GM19043 (cell line): ENCODE measurements at regions not wholly inside any gene's neighbourhood (a gene's known extent, or its start where the extent isn't known, plus 50 kb on each side); places are given as distances from the start of the nearest gene placed in this dataset.

ENCODE experiments used
- ATAC-seq: cut with Tn5 transposase; IDR thresholded peaks from one replicate; pipeline ENCODE4 v1.9.1; 2021; ENCODE audit warnings: low read depth; ENCODE audit not compliant: unreplicated experiment

DNA sequence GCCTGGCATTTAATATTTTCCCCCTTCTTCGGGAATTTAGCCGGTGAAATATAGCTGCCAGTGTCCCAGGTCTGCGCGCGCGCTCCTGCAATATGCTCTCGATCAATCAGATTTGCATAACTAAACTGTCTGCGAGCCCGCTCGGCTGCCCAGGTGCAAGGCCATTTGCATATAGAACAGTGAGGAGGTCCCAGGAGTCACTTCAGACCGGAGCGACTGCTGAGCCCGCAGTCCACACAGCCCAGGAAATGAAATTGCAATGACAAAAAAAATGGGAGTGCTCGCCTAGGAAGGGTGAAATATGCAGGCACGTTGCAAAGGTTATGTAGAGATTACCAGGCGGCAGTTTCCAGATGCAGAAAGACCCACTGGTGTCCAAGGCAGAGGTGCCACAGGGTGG lies 228.5 kb downstream of the VRK1 start:
- peak; percentile 61 for ATAC-seq

- ATAC-seq: no peak
Measured at GRCh38 chr14:97027256-97027999, 230.2 kb downstream of the VRK1 start.

DNA sequence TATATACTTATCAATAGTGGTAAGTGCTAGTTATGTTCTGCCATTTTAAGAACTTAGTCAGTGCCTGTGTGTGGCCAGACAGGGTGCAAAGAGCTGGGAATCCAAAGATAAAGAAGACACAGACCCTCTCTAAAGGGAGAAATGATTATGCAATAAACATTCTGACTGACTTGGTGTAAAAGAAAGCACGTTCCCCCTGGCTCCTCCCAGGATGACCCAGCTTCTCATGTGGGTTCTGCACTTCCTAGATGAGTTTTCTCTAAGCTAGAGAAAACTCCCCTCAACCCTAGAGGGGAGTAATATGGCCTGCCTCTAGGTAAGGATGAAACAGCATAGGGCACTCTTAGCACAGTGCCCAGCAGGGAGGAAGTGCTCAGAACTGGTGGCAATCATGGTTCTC lies 231.2 kb downstream of the VRK1 start:
- ATAC-seq: no peak

GRCh38 chr14:97029800-97030199 lies 232.6 kb downstream of the VRK1 start:
- ATAC-seq: no peak

DNA sequence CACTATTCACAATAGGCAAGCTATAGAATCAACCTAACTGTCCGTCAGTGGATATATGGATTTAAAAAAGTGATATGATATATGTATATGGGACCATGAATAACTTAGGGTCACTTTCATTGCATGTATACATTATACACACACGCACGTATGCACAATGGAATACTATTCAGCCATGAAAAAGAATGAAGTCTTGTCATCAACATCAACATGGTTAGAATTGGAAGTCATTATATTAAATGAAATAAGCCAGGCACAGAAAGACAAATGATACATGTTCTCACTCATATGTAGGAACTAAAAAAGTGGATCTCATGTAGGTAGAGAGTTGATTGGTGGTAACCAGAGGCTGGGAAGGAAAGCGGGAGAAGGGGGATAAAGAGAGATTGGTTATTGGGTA lies 234.3 kb downstream of the VRK1 start:
- ATAC-seq: no peak

- no peak for ATAC-seq
Measured at GRCh38 chr14:97033556-97034081, 236.4 kb downstream of the VRK1 start.

- ATAC-seq: no peak
Measured at GRCh38 chr14:97036086-97036852, 239.1 kb downstream of the VRK1 start.

DNA sequence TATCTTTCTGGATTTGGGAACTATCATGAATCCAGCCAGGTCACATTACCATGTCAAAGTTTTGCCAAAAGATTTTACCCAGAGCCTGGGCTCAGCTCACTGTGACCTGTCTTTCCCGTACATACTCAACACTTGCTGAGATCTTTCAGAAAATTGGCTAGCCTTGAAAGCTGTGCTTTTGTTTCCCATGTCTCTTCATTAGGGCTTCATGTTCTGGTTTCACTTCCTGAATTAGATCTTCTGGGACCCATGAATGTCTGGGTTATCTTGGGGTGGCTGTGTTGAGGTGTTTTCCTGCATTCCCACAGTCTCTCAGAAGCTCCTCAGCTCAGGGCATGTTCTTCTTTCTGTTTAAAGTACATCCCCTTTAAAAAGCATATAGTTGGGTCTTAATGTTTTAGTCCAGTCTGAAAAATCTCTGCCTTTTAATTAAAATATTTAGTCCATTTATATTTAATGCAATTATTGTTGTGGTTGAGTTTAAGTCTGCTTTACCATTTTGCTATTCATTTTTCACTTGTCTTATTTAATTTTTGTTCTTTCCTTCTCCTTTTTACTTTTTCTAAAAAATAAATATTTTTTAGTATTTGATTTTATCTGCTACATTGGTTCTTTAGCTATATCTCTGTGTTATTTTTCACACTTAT lies 242.7 kb downstream of the VRK1 start:
- ATAC-seq: no peak

DNA sequence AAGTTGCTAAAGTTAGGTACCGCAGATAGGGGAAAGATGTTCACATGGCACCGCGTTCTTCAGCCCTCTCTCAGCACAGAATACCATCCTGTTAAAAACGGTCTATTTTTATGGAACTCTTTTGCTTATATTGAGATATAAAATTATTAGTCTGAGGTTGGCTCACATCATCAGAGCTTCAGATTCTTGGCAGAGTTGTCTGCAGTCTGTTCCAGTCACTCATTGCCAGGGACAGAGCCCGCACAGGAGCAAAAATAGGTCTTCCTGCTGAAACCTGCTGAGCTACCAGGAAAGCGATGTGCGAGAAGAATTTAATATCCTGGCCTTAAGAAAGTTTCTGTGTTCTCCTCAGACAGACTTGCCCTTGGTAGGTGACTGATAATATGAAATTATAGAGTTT lies 249.8 kb downstream of the VRK1 start:
- no peak for ATAC-seq

DNA sequence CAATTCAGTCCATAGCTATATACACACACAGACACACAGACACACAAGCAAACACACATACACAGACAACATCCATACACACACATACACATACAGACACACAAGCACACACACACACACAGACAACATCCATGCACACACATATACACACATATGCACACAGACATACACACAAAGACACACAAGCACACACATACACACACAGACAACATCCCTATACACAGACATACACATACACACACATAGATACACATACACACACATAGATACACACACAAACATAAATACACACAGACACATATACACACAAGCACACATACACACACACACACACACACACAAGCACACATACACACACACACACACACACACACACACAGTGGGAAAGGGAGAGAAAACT lies 254.8 kb downstream of the VRK1 start:
- no peak for ATAC-seq

DNA sequence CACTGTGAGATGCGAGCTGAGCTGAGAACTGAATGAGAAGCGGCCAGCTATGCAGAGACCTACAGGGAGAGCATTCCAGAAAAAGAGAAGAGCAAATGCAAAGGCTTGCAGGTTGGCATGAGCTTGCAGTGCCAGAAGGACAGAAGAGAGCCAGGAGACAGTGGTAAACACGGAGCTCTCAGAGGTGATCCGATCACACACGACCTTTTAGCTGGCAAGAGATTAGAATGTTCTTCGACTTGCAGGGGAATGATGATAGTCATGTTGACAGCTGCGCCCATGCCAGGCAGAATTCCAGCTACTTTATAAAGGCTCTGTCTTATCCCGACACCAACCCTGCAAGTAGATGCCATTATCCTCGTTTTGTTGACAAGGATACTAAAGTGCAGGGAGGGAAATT lies 256.8 kb downstream of the VRK1 start:
- ATAC-seq: no peak

DNA sequence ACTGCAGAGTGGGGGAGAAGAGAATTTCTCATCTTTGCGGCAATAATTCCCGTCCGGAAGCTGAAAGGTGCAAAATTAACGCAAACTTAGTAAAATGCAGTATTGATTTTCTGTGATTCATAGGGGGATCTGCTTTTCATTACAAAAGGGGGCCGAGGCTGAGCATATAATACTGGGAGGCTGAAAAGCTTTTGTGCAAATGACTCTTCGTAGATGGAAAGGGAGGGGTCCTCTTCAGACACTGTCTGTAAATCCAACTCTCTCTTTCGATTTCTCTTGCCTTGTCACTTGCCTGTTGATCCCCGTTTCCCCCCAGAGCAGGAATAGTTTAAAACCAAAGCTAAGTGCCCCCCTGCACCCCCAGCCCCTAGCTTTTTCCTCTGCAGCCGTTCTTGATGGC lies 258.2 kb downstream of the VRK1 start:
- no peak for ATAC-seq

GRCh38 chr14:97056086-97056485 lies 258.9 kb downstream of the VRK1 start:
- no peak for ATAC-seq

DNA sequence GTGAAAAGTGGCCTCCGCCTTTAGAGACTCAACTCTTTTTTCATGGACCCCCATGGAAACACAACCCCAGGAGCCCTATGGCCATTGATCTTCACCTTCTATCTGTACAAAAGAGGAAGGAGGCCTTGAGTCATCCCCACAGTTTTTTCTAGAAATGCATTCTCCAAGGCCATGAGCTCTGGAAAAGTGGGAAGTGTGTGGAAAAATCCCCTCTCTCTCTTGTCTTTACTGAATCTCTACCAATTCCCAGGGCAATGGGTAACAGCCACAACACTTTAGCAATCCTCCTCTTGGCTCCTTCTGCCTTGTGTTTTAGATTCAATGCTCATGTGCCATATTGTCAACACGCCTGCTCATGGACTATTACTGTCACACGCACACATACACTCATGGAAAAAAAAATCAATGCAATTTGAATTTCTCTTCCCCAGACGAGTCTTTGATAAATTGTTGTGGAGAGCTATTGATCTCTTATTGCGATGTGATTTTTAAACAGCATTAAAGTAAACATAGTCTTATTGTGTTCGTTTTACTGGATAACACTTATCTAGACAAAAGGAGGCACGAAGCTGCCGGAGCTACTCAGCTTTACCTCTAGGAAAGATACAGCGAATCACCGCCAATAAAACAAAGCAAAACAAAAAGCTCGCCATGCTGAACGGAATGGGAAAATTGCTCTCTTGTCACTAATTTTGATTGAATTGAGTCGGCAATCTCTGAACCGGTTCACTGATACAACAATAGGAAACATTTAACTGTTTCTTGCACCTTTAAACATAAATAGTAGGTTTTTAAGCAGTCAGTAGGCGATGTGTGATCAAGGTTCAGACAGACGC lies 260.3 kb downstream of the VRK1 start:
- no peak for ATAC-seq

DNA sequence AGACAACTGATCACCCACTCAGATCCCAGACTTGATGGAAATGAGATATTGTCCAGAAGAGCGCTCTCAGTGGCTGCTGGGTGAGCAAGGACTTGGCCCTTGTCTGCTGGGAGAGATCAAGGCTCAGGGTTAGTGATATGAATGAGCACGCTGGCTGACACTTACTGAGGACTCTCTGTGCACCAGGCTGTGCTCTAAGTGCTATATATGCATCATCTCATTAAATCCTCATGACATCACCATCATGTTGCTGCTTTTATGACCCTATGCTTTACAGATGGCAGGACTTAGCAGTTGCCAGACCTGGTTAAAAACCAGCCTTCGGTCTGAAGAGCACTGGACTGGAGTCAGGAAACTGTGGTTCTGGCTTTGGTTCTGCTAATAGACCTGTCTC lies 260.9 kb downstream of the VRK1 start:
- ATAC-seq: no peak

- no peak for ATAC-seq
Measured at GRCh38 chr14:97058589-97058988, 261.4 kb downstream of the VRK1 start.

DNA sequence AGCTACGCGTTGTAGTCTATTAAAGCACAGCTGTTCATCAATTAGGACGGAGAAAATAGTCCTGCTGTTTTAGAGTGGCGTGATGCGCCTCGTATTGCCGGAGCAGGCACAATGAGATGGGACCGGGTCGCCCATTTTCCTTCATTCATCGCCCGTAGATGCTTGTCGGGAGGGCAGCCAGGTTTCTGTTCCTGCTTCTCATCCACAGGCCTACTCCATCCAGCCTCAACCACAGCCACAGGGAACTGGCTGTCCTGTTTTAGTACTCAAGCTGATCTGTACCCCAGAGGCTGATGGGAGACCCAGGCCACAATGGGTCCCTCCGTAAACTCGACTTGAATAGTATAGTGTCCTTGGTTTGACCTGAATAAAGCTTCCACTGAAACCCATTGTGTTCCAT lies 264.0 kb downstream of the VRK1 start:
- no peak for ATAC-seq

GRCh38 chr14:97061714-97062113 lies 264.5 kb downstream of the VRK1 start:
- no peak for ATAC-seq

DNA sequence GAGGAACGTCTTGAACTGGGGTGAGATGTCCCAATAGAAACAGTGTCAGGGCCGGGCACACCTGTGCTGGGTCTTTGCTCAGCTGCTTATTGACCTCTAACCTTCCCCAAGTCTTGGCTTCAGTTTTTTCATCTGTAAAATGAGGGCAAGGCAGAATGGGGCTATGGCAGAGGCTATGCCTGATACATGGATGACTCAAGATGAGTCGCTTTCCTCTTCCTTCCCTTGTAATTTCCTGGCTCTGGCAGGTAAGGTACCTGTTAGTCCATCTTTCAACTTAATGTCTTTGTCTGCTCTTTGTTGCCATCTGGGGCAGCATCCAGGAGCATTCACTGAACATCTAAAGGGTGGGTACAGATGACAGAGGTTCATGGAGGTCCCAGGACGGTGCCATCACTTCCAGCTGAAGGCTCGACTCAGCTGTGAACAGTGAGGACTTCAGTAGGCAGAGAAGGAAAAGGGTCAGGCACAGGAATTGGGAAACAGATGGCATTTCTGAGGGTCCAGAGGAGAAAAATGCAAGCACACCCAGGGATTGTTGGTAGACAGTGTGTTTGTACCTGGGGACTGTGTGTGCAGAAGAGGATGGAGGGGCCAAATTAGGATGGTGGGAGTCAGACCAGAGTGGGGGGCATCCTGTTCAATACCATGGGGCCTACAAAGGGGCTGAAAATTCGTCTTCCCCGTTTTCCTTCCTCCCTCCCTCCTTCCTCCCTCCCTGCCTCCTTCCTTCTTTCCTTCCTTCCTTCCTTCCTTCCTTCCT lies 268.3 kb downstream of the VRK1 start:
- no peak for ATAC-seq
